ENCODE measurements at regions not wholly inside any gene's neighbourhood (a gene's known extent, or its start where the extent isn't known, plus 50 kb on each side); places are given as distances from the start of the nearest gene placed in this dataset.
A peak's percentile ranks its signal among the peaks of the same experiment; 100 is the strongest.

- ATAC-seq (no peak), DNase-seq (no peak)
- Mint-ChIP-seq H3K9me3 (no peaks in the 10 kb centered on the region), H3K4me3 (no peak overlapping the region), H3K27me3 (peaks cover under 1% of the 10 kb centered on the region), H3K4me1 (no peaks in the 10 kb centered on the region), H3K27ac (no peak overlapping the region)
Observed at GRCh38 chr16:14366447-14366846, 263.6 kb downstream of the PARN start.

- Mint-ChIP-seq H3K4me3 (no peak overlapping the region), H3K9me3 (no peaks in the 10 kb centered on the region), H3K27me3 (peaks cover 8% of the 10 kb centered on the region), H3K27ac (no peak overlapping the region), H3K4me1 (no peaks in the 10 kb centered on the region)
- ATAC-seq (no peak), DNase-seq (no peak)
Observed at GRCh38 chr16:14365200-14365851, 264.7 kb downstream of the PARN start.

- ATAC-seq, result no peak
- H3K27ac Mint-ChIP-seq, result no peak overlapping the region
- no peak for DNase-seq
- no peak overlapping the region for H3K4me3 Mint-ChIP-seq
- no peaks in the 10 kb centered on the region for H3K4me1 Mint-ChIP-seq
- no peaks in the 10 kb centered on the region for H3K9me3 Mint-ChIP-seq
- peaks cover 11% of the 10 kb centered on the region for H3K27me3 Mint-ChIP-seq
Observed at GRCh38 chr16:14364386-14365199, 265.5 kb downstream of the PARN start.

GRCh38 chr16:14364112-14364385 is 266.0 kb downstream of the PARN start:
- Mint-ChIP-seq H3K9me3 (no peaks in the 10 kb centered on the region), H3K27ac (no peak overlapping the region), H3K4me1 (no peaks in the 10 kb centered on the region), H3K4me3 (no peak overlapping the region), H3K27me3 (peaks cover 16% of the 10 kb centered on the region)
- ATAC-seq (no peak), DNase-seq (no peak)

DNA sequence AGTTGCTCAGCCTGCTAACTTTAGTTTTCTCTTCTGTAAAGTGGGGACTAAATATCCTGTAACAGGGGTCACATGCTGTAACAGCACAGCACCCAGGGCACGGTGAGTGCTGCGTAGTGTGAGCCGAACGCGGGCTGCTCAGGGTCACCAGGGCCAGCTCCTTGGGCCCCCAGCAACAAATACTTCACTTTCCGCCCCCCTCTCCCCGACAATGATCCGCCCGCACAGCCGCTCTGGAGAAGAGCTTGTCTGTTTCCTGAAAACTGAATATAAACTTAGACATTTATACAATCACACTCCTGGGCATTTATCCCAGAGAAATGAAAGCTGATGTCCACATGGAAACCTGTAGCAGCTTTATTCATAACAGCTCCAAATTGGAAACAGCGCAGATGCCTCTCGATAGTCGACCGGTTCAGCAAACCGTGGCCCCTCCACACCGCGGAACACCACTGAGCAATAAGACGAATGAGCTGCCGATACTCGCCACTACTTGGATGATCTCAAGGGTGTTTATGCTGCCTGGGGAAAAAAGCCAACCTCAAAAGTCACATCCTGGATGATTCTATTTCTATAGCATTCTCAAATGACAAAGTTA is 267.2 kb downstream of the PARN start:
- DNase-seq, result no peak
- H3K9me3 Mint-ChIP-seq, result no peaks in the 10 kb centered on the region
- no peak overlapping the region for H3K4me3 Mint-ChIP-seq

GRCh38 chr16:14360326-14361037 is 269.6 kb downstream of the PARN start:
- Mint-ChIP-seq H3K27me3 (peaks cover 38% of the 10 kb centered on the region), H3K9me3 (no peaks in the 10 kb centered on the region), H3K27ac (no peak overlapping the region), H3K4me1 (peaks cover 2% of the 10 kb centered on the region), H3K4me3 (no peak overlapping the region)
- DNase-seq, result no peak
- ATAC-seq, result no peak

More for the DNA sequence above, 267.2 kb downstream of the PARN start:
- no peak overlapping the region for H3K27ac Mint-ChIP-seq
- no peaks in the 10 kb centered on the region for H3K4me1 Mint-ChIP-seq
- peaks cover 26% of the 10 kb centered on the region for H3K27me3 Mint-ChIP-seq
- ATAC-seq, result no peak

- ATAC-seq, result no peak
- H3K27me3 Mint-ChIP-seq, result peaks cover 38% of the 10 kb centered on the region
- peaks cover 12% of the 10 kb centered on the region for H3K4me1 Mint-ChIP-seq
- no peak overlapping the region for H3K4me3 Mint-ChIP-seq
- no peaks in the 10 kb centered on the region for H3K9me3 Mint-ChIP-seq
- H3K27ac Mint-ChIP-seq, result no peak overlapping the region
- DNase-seq, result no peak
Observed at GRCh38 chr16:14358697-14359305, 271.3 kb downstream of the PARN start.

DNA sequence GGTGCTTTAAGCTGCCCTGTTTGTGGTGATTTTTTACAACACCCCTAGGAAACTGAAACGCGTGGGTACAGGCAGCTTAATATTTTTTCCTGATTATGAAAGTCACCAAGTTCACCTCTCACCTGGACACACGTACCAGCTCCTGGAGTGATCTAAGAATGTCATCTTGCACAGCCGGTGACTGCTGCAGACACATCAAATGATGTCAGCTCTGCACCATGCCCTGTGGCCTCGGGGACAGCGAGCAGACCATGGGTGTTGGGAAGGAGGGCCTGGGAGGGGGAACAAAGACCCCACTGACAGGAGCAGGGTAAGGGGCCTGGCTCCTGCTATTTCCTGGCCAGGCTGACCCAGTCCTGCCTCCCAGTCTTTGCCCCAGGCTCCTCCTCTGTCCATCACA is 272.7 kb downstream of the PARN start:
- ATAC-seq, result no peak
- H3K4me1 Mint-ChIP-seq, result peaks cover 12% of the 10 kb centered on the region

DNA sequence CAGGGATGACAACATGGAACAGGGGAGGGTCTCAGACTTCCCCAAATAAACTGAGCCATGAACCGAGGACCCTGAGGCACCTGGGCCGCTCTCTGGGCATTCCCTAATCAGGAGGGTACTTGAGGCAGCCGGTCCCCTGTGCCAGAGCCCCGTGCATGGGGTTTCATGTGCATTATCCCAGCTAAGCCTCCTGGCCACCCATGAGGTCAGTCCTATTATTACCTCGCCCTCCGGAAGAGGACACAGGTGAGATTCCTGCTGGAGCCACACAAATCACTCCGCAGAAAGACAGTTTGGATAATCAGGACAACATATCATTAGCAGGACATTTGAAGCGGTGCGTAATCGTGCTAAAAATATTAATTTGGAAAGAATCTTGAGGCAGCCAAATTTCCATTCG is 274.0 kb downstream of the PARN start:
- H3K27ac Mint-ChIP-seq, result no peak overlapping the region
- H3K4me3 Mint-ChIP-seq, result no peak overlapping the region
- no peaks in the 10 kb centered on the region for H3K9me3 Mint-ChIP-seq
- ATAC-seq, result no peak
- H3K4me1 Mint-ChIP-seq, result peaks cover 12% of the 10 kb centered on the region
- no peak for DNase-seq
- H3K27me3 Mint-ChIP-seq, result peaks cover 34% of the 10 kb centered on the region

More for the DNA sequence above, 272.7 kb downstream of the PARN start:
- Mint-ChIP-seq H3K27me3 (peaks cover 38% of the 10 kb centered on the region), H3K4me3 (no peak overlapping the region), H3K27ac (no peak overlapping the region), H3K9me3 (no peaks in the 10 kb centered on the region)
- DNase-seq, result no peak

GRCh38 chr16:14354561-14355351 is 275.3 kb downstream of the PARN start:
- Mint-ChIP-seq H3K4me1 (peaks cover 12% of the 10 kb centered on the region), H3K4me3 (no peak overlapping the region), H3K27me3 (peaks cover 29% of the 10 kb centered on the region), H3K27ac (no peak overlapping the region), H3K9me3 (no peaks in the 10 kb centered on the region)
- ATAC-seq (peak; percentile 95), DNase-seq (peak; percentile 50 to 63)

- Mint-ChIP-seq H3K4me1 (peaks cover 12% of the 10 kb centered on the region), H3K27me3 (peaks cover 17% of the 10 kb centered on the region), H3K9me3 (no peaks in the 10 kb centered on the region), H3K27ac (no peak overlapping the region), H3K4me3 (no peak overlapping the region)
- ATAC-seq (no peak), DNase-seq (no peak)
Observed at GRCh38 chr16:14353340-14353739, 276.7 kb downstream of the PARN start.

GRCh38 chr16:14351647-14352046 is 278.4 kb downstream of the PARN start:
- peaks cover 12% of the 10 kb centered on the region for H3K4me1 Mint-ChIP-seq
- H3K4me3 Mint-ChIP-seq, result no peak overlapping the region
- ATAC-seq (no peak), DNase-seq (no peak)
- no peaks in the 10 kb centered on the region for H3K9me3 Mint-ChIP-seq
- H3K27me3 Mint-ChIP-seq, result peaks cover 9% of the 10 kb centered on the region
- H3K27ac Mint-ChIP-seq, result no peak overlapping the region

DNA sequence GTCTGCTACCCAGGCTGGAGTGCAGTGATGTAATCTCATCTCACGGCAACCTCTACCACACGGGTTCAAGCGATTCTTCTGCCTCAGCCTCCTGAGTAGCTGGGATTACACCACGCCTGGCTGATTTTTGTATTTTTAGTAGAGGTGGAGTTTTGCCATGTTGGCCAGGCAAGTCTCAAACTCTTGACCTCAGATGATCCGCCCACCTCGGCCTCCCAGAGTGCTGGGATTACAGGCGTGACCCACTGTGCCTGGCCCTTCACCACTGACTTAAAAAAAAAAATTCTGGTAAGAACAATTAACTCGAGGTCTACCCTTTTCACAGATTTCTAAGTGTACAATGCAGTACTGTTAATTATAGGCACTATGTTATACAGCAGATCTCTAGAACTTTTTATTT is 279.4 kb downstream of the PARN start:
- no peak for DNase-seq
- no peak for ATAC-seq
- Mint-ChIP-seq H3K4me3 (no peak overlapping the region), H3K27me3 (peaks cover under 1% of the 10 kb centered on the region), H3K9me3 (peaks cover 5 to 8% of the 10 kb centered on the region in 2 donors), H3K4me1 (peaks cover 12% of the 10 kb centered on the region), H3K27ac (no peak overlapping the region)

GRCh38 chr16:14350081-14350480 is 279.0 kb downstream of the MRTFB start:
- no peak for ATAC-seq
- H3K27me3 Mint-ChIP-seq, result no peaks in the 10 kb centered on the region
- no peak for DNase-seq
- H3K4me3 Mint-ChIP-seq, result no peak overlapping the region
- H3K9me3 Mint-ChIP-seq, result peaks cover 5 to 8% of the 10 kb centered on the region in 2 donors
- peaks cover 6% of the 10 kb centered on the region for H3K4me1 Mint-ChIP-seq
- no peak overlapping the region for H3K27ac Mint-ChIP-seq

DNA sequence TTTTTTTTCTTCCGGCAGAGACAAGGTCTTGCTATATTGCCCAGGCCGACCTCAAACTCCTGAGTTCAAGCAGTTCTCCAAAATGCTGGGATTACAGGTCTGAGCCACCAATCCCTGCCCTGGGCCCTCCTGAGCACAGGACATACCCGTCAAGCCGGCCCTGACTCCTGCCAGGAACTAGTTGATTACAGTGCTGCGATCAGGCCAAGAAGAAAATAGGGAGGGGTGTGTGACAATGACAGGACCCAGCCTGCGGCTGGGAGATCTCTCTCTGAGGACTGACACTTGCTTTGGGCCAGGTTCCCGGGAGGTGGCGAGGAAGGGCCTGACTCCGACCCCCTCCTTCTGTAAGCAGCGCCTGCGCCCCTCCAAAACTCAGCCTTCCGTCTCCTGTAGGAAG is 276.6 kb downstream of the MRTFB start:
- DNase-seq (no peak), ATAC-seq (no peak)
- Mint-ChIP-seq H3K4me3 (no peak overlapping the region), H3K9me3 (peaks cover 11 to 16% of the 10 kb centered on the region in 2 donors), H3K27me3 (no peaks in the 10 kb centered on the region), H3K4me1 (no peaks in the 10 kb centered on the region), H3K27ac (no peak overlapping the region)

Data from stimulated activated naive CD8-positive, alpha-beta T cell treated with anti-CD3 and anti-CD28 coated beads, Interleukin-15, amount 100 ng/mL, for 72 hours (primary cell).